PC-3 (cell line): ENCODE measurements at regions not wholly inside any gene's neighbourhood (a gene's known extent, or its start where the extent isn't known, plus 50 kb on each side); places are given as distances from the start of the nearest gene placed in this dataset.

ENCODE experiments used
- ATAC-seq: fragments of 200-7000 bp; cut with Tn5 transposase; 2 replicates; pipeline ENCODE4 v1.9.1; 2020; ENCODE audit warnings: mild to moderate bottlenecking, moderate library complexity
- BruUV-seq: library from RNA; stranded (reverse); fragments of 400-500 nt; replicated peaks from 2 replicates; lab custom pipeline; 2021; lab: Mats Ljungman, UMichigan
- CTCF ChIA-PET: fragments of 300-600 bp; sonication (Branson Sonifier 250); formaldehyde crosslinking; loops from one replicate; lab custom pipeline; 2022; ENCODE audit warnings: antibody characterized with exemption; lab: Charles Lee
- POLR2A ChIA-PET: fragments of 300-600 bp; sonication (Branson Sonifier 250); formaldehyde crosslinking; loops from one replicate; lab custom pipeline; 2022; ENCODE audit warnings: antibody characterized with exemption; ENCODE audit not compliant: unreplicated experiment; lab: Charles Lee
- DNase-seq: peaks from one replicate; pipeline ENCODE4 v3.0.0-alpha.2; 2015
- H2AFZ ChIP-seq: fragments of 300-600 bp; sonication (generic); 2 replicates; pipeline ENCODE4 v1.6.0; 2016; ENCODE audit warnings: antibody characterized with exemption, low read length
- H3F3A ChIP-seq: fragments of 300-600 bp; sonication (generic); one replicate; pipeline ENCODE4 v1.6.0; 2017; ENCODE audit warnings: antibody characterized with exemption, low read length, control low read depth, mild to moderate bottlenecking; ENCODE audit not compliant: unreplicated experiment
- H3K27ac ChIP-seq: fragments of 300-600 bp; sonication (generic); 2 replicates; pipeline ENCODE4 v1.5.1; 2016; ENCODE audit warnings: mild to moderate bottlenecking, low read length
- H3K27me3 ChIP-seq: fragments of 300-600 bp; sonication (generic); 2 replicates; pipeline ENCODE4 v1.6.1; 2016; ENCODE audit warnings: low read length, mixed read lengths
- H3K36me3 ChIP-seq: fragments of 300-600 bp; sonication (generic); 2 replicates; pipeline ENCODE4 v1.6.1; 2016; ENCODE audit warnings: low read depth, mixed run types, low read length, mixed read lengths
- H3K4me1 ChIP-seq: fragments of 300-600 bp; sonication (generic); 2 replicates; pipeline ENCODE4 v1.5.1; 2016; ENCODE audit warnings: low read length; ENCODE audit not compliant: insufficient read depth
- H3K4me2 ChIP-seq: fragments of 300-600 bp; sonication (generic); 2 replicates; pipeline ENCODE4 v1.6.0; 2016; ENCODE audit warnings: low read length
- H3K4me3 ChIP-seq: fragments of 300-600 bp; sonication (generic); 2 replicates; pipeline ENCODE4 v1.5.1; 2016; ENCODE audit warnings: mild to moderate bottlenecking, low read length, mixed read lengths
- H3K79me2 ChIP-seq: fragments of 300-600 bp; sonication (generic); 2 replicates; pipeline ENCODE4 v1.6.1; 2017; ENCODE audit warnings: low read length, mixed read lengths
- H3K9ac ChIP-seq: fragments of 300-600 bp; sonication (generic); 2 replicates; pipeline ENCODE4 v1.6.0; 2016; ENCODE audit warnings: mild to moderate bottlenecking, low read length
- H3K9me2 ChIP-seq: fragments of 300-600 bp; sonication (generic); replicated peaks from 2 replicates; pipeline ENCODE4 v1.6.1; 2016; ENCODE audit warnings: mixed run types, low read length, mixed read lengths
- H3K9me3 ChIP-seq: fragments of 300-600 bp; sonication (generic); 2 replicates; pipeline ENCODE4 v1.6.1; 2016; ENCODE audit warnings: low read length, mixed read lengths
- H4K20me1 ChIP-seq: fragments of 300-600 bp; sonication (generic); 2 replicates; pipeline ENCODE4 v1.6.1; 2016; ENCODE audit warnings: low read length, mixed read lengths
- EZH2 ChIP-seq: fragments of 300-600 bp; sonication (generic); IDR thresholded peaks from one replicate; pipeline ENCODE4 v1.6.1; 2017; ENCODE audit warnings: antibody characterized with exemption, mild to moderate bottlenecking, low read length; ENCODE audit not compliant: unreplicated experiment
- EZH2phosphoT487 ChIP-seq: fragments of 300-600 bp; sonication (generic); IDR thresholded peaks from 2 replicates; pipeline ENCODE4 v1.6.1; 2018; ENCODE audit warnings: mild to moderate bottlenecking, antibody characterized with exemption, low read length, borderline replicate concordance
- intact Hi-C: fragments of 100-400 bp; cut with micrococcal nuclease; formaldehyde crosslinking; loops from 2 replicates; pipeline ENCODE4 v1.9.0; 2023
- TF ChIP-seq, protein P1 (sequence below): fragments of 300-600 bp; sonication (generic); conservative IDR thresholded peaks from 2 replicates; pipeline ENCODE4 v1.5.1; 2017; ENCODE audit warnings: antibody characterized with exemption, low read depth, mild to moderate bottlenecking, low read length

DNA sequence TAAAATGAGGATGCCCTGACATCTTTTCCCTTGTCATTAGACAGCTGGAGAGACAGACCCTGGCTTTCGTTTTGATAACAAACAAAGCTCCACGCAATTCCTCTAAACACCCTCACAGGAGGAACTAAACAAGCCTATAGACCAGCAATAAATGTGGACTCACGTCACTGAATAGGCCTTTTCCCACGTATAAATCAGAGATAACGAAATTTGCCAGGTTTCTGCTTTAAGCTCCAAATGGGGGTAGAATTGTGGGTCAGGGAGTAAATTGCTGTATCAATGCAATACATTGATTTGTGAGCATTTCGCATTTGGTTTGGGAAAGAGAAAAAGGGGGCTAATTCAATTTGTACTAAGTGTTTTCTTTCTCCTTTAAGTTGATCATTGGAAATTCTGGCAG is 256.0 kb downstream of the PMP22 start:
- intact Hi-C loops, result no loop called here
- ChIA-PET CTCF (no interaction called here), POLR2A (no interaction called here)
- Histone ChIP-seq H3K4me1 (no peaks in the 10 kb centered on the region), H3K9ac (no peak overlapping the region), H3K4me2 (no peak overlapping the region), H4K20me1 (no peaks in the 10 kb centered on the region), H3K9me2 (no peaks in the 10 kb centered on the region), H3K27me3 (peaks cover 42% of the 10 kb centered on the region; the same call in 1 of the 2 replicates), H3K79me2 (no peaks in the 10 kb centered on the region), H3K9me3 (no peaks in the 10 kb centered on the region), H3K4me3 (no peak overlapping the region), H2AFZ (no peak overlapping the region), H3F3A (no peaks in the 10 kb centered on the region), H3K36me3 (no peaks in the 10 kb centered on the region), H3K27ac (no peak overlapping the region)
- BruUV-seq, result no TSS peak
- DNase-seq (no peak), ATAC-seq (no peak)
- TF ChIP-seq EZH2 (no peak), EZH2phosphoT487 (no peak)
- TF ChIP-seq, protein P1, sequence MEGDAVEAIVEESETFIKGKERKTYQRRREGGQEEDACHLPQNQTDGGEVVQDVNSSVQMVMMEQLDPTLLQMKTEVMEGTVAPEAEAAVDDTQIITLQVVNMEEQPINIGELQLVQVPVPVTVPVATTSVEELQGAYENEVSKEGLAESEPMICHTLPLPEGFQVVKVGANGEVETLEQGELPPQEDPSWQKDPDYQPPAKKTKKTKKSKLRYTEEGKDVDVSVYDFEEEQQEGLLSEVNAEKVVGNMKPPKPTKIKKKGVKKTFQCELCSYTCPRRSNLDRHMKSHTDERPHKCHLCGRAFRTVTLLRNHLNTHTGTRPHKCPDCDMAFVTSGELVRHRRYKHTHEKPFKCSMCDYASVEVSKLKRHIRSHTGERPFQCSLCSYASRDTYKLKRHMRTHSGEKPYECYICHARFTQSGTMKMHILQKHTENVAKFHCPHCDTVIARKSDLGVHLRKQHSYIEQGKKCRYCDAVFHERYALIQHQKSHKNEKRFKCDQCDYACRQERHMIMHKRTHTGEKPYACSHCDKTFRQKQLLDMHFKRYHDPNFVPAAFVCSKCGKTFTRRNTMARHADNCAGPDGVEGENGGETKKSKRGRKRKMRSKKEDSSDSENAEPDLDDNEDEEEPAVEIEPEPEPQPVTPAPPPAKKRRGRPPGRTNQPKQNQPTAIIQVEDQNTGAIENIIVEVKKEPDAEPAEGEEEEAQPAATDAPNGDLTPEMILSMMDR, result no peak

DNA sequence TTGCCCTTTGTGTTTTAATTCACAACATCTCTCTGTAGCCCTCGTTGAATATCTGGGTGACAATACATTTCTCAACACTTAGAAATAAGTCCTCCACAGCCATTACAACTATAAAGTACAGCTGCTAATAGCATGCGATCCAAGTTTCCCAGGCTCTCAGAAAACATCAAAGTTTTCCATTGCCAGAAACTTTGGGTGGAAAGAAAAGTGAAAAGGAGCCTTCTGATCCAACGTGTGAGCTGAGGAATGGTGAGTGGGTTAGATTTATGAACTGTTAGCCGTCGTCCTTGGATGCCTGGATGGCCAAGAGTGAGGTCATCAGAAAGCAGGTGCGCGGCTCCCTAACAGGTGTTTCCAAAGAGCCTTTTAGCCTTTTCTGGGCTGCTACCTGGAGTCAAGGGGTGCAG is 258.0 kb downstream of the PMP22 start:
- BruUV-seq, result no TSS peak
- intact Hi-C loops, result no loop called here
- H3F3A ChIP-seq, result no peaks in the 10 kb centered on the region
- H4K20me1 ChIP-seq, result no peaks in the 10 kb centered on the region
- H3K4me1 ChIP-seq, result no peaks in the 10 kb centered on the region
- no peak overlapping the region for H3K27ac ChIP-seq
- no peaks in the 10 kb centered on the region for H3K79me2 ChIP-seq
- H3K4me3 ChIP-seq, result no peak overlapping the region
- ChIA-PET CTCF (no interaction called here), POLR2A (no interaction called here)
- H3K36me3 ChIP-seq, result no peaks in the 10 kb centered on the region
- peaks cover 51% of the 10 kb centered on the region; the same call in 1 of the 2 replicates for H3K27me3 ChIP-seq
- ATAC-seq (no peak), DNase-seq (no peak)
- TF ChIP-seq EZH2phosphoT487, result no peak
- H3K9ac ChIP-seq, result no peak overlapping the region
- no peaks in the 10 kb centered on the region for H3K9me2 ChIP-seq
- no peak overlapping the region for H2AFZ ChIP-seq
- no peaks in the 10 kb centered on the region for H3K9me3 ChIP-seq
- H3K4me2 ChIP-seq, result no peak overlapping the region

DNA sequence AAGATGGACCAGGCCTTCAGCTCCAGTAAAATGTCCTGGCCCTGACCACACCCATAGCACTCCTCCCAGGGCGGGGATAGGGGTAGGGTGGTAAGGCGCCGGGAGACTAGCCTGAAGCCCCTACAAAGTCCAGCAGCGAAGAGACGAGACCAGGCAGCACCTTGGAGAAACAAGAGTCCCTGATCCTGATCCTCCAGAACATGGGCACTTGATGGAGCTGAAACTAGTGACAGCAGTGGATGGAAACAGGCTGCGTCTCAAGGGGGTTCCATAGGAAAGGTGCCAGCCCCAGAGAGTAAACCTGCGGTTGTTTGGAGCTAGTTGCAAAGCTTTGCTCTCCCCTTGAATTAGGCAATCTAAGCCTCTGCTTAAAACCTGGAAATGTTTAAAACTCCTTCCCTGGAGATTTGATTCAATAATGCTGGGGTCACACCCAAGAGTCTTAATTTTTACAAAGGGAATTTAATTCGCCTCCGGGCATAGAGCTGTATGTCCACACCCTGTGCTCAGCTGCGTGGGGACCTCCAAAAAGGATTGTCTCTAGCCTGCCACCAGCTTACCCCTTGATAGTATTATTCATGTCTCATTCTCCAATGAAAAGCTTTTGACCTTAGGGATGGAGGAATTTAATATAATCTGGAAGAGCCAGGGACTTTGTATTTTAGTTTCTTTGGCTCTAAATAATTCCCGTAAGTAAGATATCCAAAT is 258.6 kb downstream of the PMP22 start:
- intact Hi-C loops, result no loop called here
- ATAC-seq, result no peak

More for the DNA sequence above, 258.6 kb downstream of the PMP22 start:
- DNase-seq, result no peak
- no peaks in the 10 kb centered on the region for H3F3A ChIP-seq
- H3K27me3 ChIP-seq, result peaks cover 53% of the 10 kb centered on the region; the same call in 1 of the 2 replicates
- no peaks in the 10 kb centered on the region for H4K20me1 ChIP-seq
- H3K79me2 ChIP-seq, result no peaks in the 10 kb centered on the region
- no TSS peak for BruUV-seq
- no peak overlapping the region for H3K27ac ChIP-seq
- no peaks in the 10 kb centered on the region for H3K9me3 ChIP-seq
- no peaks in the 10 kb centered on the region for H3K9me2 ChIP-seq
- TF ChIP-seq, protein P1, result no peak
- TF ChIP-seq EZH2 (no peak), EZH2phosphoT487 (no peak)
- no peak overlapping the region for H3K4me3 ChIP-seq
- ChIA-PET CTCF (no interaction called here), POLR2A (no interaction called here)
- no peak overlapping the region for H3K9ac ChIP-seq
- no peak overlapping the region for H2AFZ ChIP-seq
- H3K4me1 ChIP-seq, result no peaks in the 10 kb centered on the region
- no peaks in the 10 kb centered on the region for H3K36me3 ChIP-seq
- H3K4me2 ChIP-seq, result no peak overlapping the region
